Thyroid gland (tissue), 4 donors: ENCODE measurements at regions not wholly inside any gene's neighbourhood (a gene's known extent, or its start where the extent isn't known, plus 50 kb on each side); places are given as distances from the start of the nearest gene placed in this dataset.

Experiments
- CTCF ChIP-seq, 6 experiments: fragments of 200-600 bp in 3 of 6; fragments of 450-650 bp in 3 of 6; sonication (generic) in 3 of 6; IDR thresholded peaks; one replicate each; pipeline ENCODE4 v1.5.1; 2016 to 2019; ENCODE audit warnings: antibody characterized with exemption in 6 of 6, mild to moderate bottlenecking in 2 of 6, inconsistent platforms in 1 of 6, moderate library complexity in 1 of 6
- POLR2A ChIP-seq, 2 donors: fragments of 450-650 bp; IDR thresholded peaks; one replicate each; pipeline ENCODE4 v1.6.1; 2017; ENCODE audit warnings: antibody characterized with exemption in 2 of 2, mild to moderate bottlenecking in 2 of 2, moderate library complexity in 1 of 2

DNA sequence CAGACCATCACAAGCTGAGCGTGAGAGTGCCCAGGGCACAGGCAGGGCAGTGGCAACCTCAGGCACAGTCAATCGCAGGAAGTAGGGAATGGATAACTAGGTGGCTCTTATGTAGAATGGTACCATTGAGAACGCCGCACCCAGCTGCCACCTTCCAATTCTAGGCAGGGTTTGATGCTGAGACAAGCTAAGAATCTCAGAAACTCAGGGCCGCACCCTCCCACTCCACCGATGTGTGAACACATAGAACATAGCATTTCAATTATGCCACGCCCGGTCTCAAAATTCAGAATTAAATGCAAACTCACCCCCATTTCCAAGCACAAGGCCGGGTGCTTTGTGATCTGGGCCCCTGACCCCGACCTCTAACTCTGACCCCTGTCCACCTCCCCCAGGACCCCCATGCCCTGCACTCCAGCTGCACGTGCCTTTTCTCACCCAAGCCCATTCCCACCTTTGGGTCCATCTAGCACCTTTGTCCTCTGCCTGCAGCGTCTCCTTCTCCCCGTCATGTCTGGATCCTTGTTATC lies 178.4 kb downstream of the C16orf95 start:
- TF ChIP-seq CTCF (IDR thresholded peaks at IDR 0.05) (no peak), POLR2A (IDR thresholded peaks at IDR 0.05) (no peak)
